HCT116 (cell line): ENCODE measurements at regions not wholly inside any gene's neighbourhood (a gene's known extent, or its start where the extent isn't known, plus 50 kb on each side); places are given as distances from the start of the nearest gene placed in this dataset.

Source experiments
- ATAC-seq: fragments of 200-7000 bp; cut with Tn5 transposase; 2 replicates; pipeline ENCODE4 v1.9.1; 2020; ENCODE audit warnings: mild to moderate bottlenecking, moderate library complexity
- BruUV-seq: library from RNA; stranded (reverse); fragments of 400-500 nt; replicated peaks from 2 replicates; lab custom pipeline; 2021; lab: Mats Ljungman, UMichigan
- CTCF ChIA-PET: fragments of 300-600 bp; sonication (Branson Sonifier 250); formaldehyde crosslinking; loops from one replicate; lab custom pipeline; 2021; ENCODE audit warnings: antibody characterized with exemption; lab: Charles Lee
- POLR2A ChIA-PET: fragments of 300-600, 350-600 bp; sonication (Branson Sonifier 250); formaldehyde crosslinking; loops from one replicate; lab custom pipeline; 2021; ENCODE audit warnings: antibody characterized with exemption; lab: Charles Lee
- RAD21 ChIA-PET, 2 experiments: fragments of 300-600 bp; sonication (Branson Sonifier 250); formaldehyde crosslinking; loops; one replicate each; lab custom pipeline; 2023; ENCODE audit warnings: low total read pairs in 2 of 2; ENCODE audit not compliant: uncharacterized antibody in 2 of 2, unreplicated experiment in 2 of 2, low non-redundant PET in 1 of 2; lab: Charles Lee
- DNase-seq: peaks from one replicate; pipeline ENCODE4 v3.0.0-alpha.2; 2010; ENCODE audit warnings: low read depth, low spot score
- H2AFZ ChIP-seq: fragments of 200-600 bp; shearing (Covaris generic), sonication (generic); 2 replicates; pipeline ENCODE4 v1.6.1; 2017; ENCODE audit warnings: low read depth, mixed run types, mixed read lengths, antibody characterized with exemption, low read length; ENCODE audit not compliant: poor library complexity, severe bottlenecking
- H3K27ac ChIP-seq: 2 replicates; pipeline ENCODE4 v1.5.1; 2012; ENCODE audit warnings: low read depth, low read length
- H3K27me3 ChIP-seq: fragments of 200-600 bp; sonication (generic); 2 replicates; pipeline ENCODE4 v1.6.1; 2016; ENCODE audit warnings: mixed run types, low read length, mixed read lengths; ENCODE audit not compliant: insufficient read depth
- H3K36me3 ChIP-seq, 2 experiments: fragments of 200-500 bp in 1 of 2; fragments of 200-600 bp in 1 of 2; sonication (Bioruptor generic) in 1 of 2; sonication (generic) in 1 of 2; 2 replicates each; pipeline versions ENCODE4 v1.5.1 to v1.6.1; 2014 to 2016; ENCODE audit warnings: low read length in 2 of 2, inconsistent platforms in 1 of 2, mixed read lengths in 1 of 2, mixed run types in 1 of 2; ENCODE audit not compliant: insufficient read depth in 2 of 2, control insufficient read depth in 1 of 2
- H3K4me1 ChIP-seq, 2 experiments: fragments of 200-600 bp in 1 of 2; sonication (generic) in 1 of 2; 2 replicates each; pipeline versions ENCODE4 v1.5.1 to v1.6.1; 2012 to 2017; ENCODE audit warnings: low read length in 2 of 2, inconsistent platforms in 1 of 2, mild to moderate bottlenecking in 1 of 2, mixed read lengths in 1 of 2, mixed run types in 1 of 2, moderate library complexity in 1 of 2; ENCODE audit not compliant: insufficient read depth in 2 of 2, control insufficient read depth in 1 of 2
- H3K4me2 ChIP-seq: fragments of 200-600 bp; sonication (generic); 2 replicates; pipeline ENCODE4 v1.6.1; 2017; ENCODE audit warnings: mixed run types, low read length, mixed read lengths
- H3K4me3 ChIP-seq, 2 experiments: fragments of 200-600 bp in 1 of 2; sonication (generic) in 1 of 2; replicated peaks in 1 of 2; 2 replicates each; pipeline ENCODE4 v1.5.1; 2011 to 2016; ENCODE audit warnings: low read length in 2 of 2, control low read depth in 1 of 2, low read depth in 1 of 2, mild to moderate bottlenecking in 1 of 2, mixed read lengths in 1 of 2, mixed run types in 1 of 2
- H3K79me2 ChIP-seq: fragments of 200-600 bp; sonication (generic); 2 replicates; pipeline ENCODE4 v1.6.1; 2017; ENCODE audit warnings: mild to moderate bottlenecking, mixed run types, low read length, moderate library complexity, mixed read lengths; ENCODE audit not compliant: insufficient read depth
- H3K9ac ChIP-seq: fragments of 200-600 bp; sonication (generic); 2 replicates; pipeline ENCODE4 v1.6.1; 2016; ENCODE audit warnings: low read length, mixed read lengths
- H3K9me2 ChIP-seq: fragments of 200-600 bp; sonication (generic), shearing (Covaris generic); 2 replicates; pipeline ENCODE4 v1.6.1; 2017; ENCODE audit warnings: mixed run types, mild to moderate bottlenecking, moderate library complexity; ENCODE audit not compliant: insufficient read depth
- H3K9me3 ChIP-seq, 2 experiments: fragments of 200-500 bp in 1 of 2; fragments of 200-600 bp in 1 of 2; sonication (Bioruptor generic) in 1 of 2; sonication (generic) in 1 of 2; 2 replicates each; pipeline ENCODE4 v1.6.1; 2014 to 2017; ENCODE audit warnings: low read length in 2 of 2, mixed read lengths in 2 of 2, inconsistent platforms in 1 of 2, low read depth in 1 of 2, mild to moderate bottlenecking in 1 of 2, mixed run types in 1 of 2, moderate library complexity in 1 of 2; ENCODE audit not compliant: control insufficient read depth in 1 of 2, insufficient read depth in 1 of 2
- H4K20me1 ChIP-seq: fragments of 200-600 bp; sonication (generic), shearing (Covaris generic); 2 replicates; pipeline ENCODE4 v1.6.1; 2017; ENCODE audit warnings: mixed run types, mild to moderate bottlenecking, moderate library complexity; ENCODE audit not compliant: insufficient read depth
- EGR1 ChIP-seq: IDR thresholded peaks from 2 replicates; pipeline ENCODE4 v1.6.1; 2012; ENCODE audit warnings: low read depth
- EZH2 ChIP-seq: fragments of 200-600 bp; sonication (generic); IDR thresholded peaks from 2 replicates; pipeline ENCODE4 v1.6.1; 2017; ENCODE audit warnings: antibody characterized with exemption, mixed run types
- MAX ChIP-seq: IDR thresholded peaks from 2 replicates; pipeline ENCODE4 v1.6.1; 2012
- SIN3A ChIP-seq: IDR thresholded peaks from 2 replicates; pipeline ENCODE4 v1.6.1; 2012; ENCODE audit warnings: low read depth
- SP1 ChIP-seq: IDR thresholded peaks from 2 replicates; pipeline ENCODE4 v1.6.1; 2012; ENCODE audit warnings: low read depth
- ZFX ChIP-seq: fragments of 450-650 bp; IDR thresholded peaks from 2 replicates; pipeline ENCODE4 v1.6.1; 2017
- intact Hi-C: fragments of 100-400 bp; cut with micrococcal nuclease; formaldehyde crosslinking; loops from 2 replicates; pipeline ENCODE4 v1.10.0; 2022
- TF ChIP-seq, protein P1 (sequence below): IDR thresholded peaks from 2 replicates; pipeline ENCODE4 v1.6.1; 2012; ENCODE audit warnings: low read depth

- CTCF ChIA-PET: no interaction called here
- POLR2A ChIA-PET: no interaction called here
Observed at GRCh38 chr18:40412410-40412809, 1542.6 kb upstream of the PIK3C3 start.

More at GRCh38 chr18:40412410-40412809, 1542.6 kb upstream of the PIK3C3 start:
- H3K4me1 ChIP-seq: no peaks in the 10 kb centered on the region
- H3K4me3 ChIP-seq: no peak overlapping the region
- H4K20me1 ChIP-seq: no peaks in the 10 kb centered on the region
- no peak overlapping the region for H2AFZ ChIP-seq
- intact Hi-C loops: no loop called here
- ATAC-seq (no peak), DNase-seq (no peak)
- H3K9ac ChIP-seq: no peak overlapping the region
- H3K9me2 ChIP-seq: no peaks in the 10 kb centered on the region
- no TSS peak for BruUV-seq
- RAD21 ChIA-PET: no interaction called here
- no peaks in the 10 kb centered on the region for H3K36me3 ChIP-seq
- no peaks in the 10 kb centered on the region for H3K27me3 ChIP-seq
- TF ChIP-seq EGR1 (no peak), ZFX (no peak), MAX (no peak), EZH2 (no peak), SIN3A (no peak), SP1 (no peak)
- TF ChIP-seq, protein P1, sequence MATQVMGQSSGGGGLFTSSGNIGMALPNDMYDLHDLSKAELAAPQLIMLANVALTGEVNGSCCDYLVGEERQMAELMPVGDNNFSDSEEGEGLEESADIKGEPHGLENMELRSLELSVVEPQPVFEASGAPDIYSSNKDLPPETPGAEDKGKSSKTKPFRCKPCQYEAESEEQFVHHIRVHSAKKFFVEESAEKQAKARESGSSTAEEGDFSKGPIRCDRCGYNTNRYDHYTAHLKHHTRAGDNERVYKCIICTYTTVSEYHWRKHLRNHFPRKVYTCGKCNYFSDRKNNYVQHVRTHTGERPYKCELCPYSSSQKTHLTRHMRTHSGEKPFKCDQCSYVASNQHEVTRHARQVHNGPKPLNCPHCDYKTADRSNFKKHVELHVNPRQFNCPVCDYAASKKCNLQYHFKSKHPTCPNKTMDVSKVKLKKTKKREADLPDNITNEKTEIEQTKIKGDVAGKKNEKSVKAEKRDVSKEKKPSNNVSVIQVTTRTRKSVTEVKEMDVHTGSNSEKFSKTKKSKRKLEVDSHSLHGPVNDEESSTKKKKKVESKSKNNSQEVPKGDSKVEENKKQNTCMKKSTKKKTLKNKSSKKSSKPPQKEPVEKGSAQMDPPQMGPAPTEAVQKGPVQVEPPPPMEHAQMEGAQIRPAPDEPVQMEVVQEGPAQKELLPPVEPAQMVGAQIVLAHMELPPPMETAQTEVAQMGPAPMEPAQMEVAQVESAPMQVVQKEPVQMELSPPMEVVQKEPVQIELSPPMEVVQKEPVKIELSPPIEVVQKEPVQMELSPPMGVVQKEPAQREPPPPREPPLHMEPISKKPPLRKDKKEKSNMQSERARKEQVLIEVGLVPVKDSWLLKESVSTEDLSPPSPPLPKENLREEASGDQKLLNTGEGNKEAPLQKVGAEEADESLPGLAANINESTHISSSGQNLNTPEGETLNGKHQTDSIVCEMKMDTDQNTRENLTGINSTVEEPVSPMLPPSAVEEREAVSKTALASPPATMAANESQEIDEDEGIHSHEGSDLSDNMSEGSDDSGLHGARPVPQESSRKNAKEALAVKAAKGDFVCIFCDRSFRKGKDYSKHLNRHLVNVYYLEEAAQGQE: no peak
- no peaks in the 10 kb centered on the region; a peak in 2 of 4 replicates for H3K9me3 ChIP-seq
- H3K4me2 ChIP-seq: no peak overlapping the region
- no peaks in the 10 kb centered on the region for H3K79me2 ChIP-seq
- no peak overlapping the region for H3K27ac ChIP-seq
